WI38 (cell line): ENCODE measurements at regions not wholly inside any gene's neighbourhood (a gene's known extent, or its start where the extent isn't known, plus 50 kb on each side); places are given as distances from the start of the nearest gene placed in this dataset.

Experiments used
- H3K4me3 ChIP-seq: 2 replicates; pipeline ENCODE4 v1.5.1; 2011; ENCODE audit warnings: low read depth, mild to moderate bottlenecking, control low read depth, low read length
- TF ChIP-seq, protein P1 (sequence below): IDR thresholded peaks from 2 replicates; pipeline ENCODE4 v1.5.1; 2012; ENCODE audit warnings: low read depth, mild to moderate bottlenecking, control low read depth, low read length

DNA sequence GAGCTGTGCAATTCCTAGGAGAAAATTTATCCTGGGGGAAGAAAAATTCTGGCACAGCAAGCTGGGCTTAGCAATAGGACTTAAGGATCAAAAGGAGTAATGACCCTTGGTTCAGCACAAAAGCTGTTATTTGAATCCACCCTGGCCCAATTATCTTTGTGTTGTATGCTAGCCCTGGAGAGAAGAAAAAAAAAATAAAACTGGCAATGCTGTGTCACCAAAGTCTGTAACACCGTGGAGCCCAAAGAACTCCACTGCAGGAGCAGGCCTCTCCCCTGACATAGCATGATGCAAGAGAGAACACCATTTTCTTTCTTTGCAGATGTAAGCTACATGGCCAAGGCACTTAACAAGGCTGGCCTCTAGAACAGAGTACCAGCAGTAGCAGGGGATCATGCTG, 63.0 kb upstream of the ARHGAP5 start:
- TF ChIP-seq, protein P1, sequence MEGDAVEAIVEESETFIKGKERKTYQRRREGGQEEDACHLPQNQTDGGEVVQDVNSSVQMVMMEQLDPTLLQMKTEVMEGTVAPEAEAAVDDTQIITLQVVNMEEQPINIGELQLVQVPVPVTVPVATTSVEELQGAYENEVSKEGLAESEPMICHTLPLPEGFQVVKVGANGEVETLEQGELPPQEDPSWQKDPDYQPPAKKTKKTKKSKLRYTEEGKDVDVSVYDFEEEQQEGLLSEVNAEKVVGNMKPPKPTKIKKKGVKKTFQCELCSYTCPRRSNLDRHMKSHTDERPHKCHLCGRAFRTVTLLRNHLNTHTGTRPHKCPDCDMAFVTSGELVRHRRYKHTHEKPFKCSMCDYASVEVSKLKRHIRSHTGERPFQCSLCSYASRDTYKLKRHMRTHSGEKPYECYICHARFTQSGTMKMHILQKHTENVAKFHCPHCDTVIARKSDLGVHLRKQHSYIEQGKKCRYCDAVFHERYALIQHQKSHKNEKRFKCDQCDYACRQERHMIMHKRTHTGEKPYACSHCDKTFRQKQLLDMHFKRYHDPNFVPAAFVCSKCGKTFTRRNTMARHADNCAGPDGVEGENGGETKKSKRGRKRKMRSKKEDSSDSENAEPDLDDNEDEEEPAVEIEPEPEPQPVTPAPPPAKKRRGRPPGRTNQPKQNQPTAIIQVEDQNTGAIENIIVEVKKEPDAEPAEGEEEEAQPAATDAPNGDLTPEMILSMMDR, result no peak
- no peak overlapping the region for H3K4me3 ChIP-seq

DNA sequence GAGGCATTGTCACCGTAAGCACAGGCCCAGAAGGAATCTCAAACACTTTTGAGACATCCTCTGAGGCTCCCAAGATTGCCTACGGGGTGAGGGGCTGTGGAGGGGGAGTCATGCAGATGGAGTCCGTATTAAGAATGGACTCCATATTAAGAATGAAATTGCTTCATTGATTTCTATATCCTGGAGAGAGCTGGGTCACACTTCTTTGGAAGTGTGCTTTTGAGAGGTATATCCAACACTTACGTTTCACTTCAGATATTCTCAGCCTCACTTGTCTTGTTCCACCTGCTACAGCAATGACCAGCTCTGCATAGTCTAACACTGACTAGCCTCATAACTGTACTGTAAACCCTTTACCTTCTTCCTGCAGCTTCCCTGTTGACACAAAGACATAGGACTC, 62.6 kb upstream of the ARHGAP5 start:
- no peak overlapping the region for H3K4me3 ChIP-seq
- TF ChIP-seq, protein P1, result no peak

DNA sequence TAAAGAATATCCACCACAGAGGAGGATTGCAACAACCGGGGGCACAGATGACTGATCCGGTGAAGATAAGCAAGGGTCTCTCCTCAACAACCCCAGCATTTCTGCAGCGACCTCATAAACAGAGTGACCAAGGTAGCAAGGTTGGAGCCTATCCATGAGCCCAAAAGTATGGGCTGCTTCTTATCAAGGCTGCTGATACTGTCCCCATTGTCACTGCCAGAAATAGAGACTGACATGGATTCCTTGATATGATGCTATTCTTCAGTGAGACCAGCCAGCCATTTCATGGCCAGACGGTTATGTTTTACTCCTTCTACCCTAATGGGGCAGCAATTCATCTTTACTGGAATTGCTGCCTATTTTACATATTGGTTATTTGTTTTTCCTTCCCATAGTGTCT, 61.9 kb upstream of the ARHGAP5 start:
- H3K4me3 ChIP-seq, result no peak overlapping the region
- TF ChIP-seq, protein P1, result no peak

DNA sequence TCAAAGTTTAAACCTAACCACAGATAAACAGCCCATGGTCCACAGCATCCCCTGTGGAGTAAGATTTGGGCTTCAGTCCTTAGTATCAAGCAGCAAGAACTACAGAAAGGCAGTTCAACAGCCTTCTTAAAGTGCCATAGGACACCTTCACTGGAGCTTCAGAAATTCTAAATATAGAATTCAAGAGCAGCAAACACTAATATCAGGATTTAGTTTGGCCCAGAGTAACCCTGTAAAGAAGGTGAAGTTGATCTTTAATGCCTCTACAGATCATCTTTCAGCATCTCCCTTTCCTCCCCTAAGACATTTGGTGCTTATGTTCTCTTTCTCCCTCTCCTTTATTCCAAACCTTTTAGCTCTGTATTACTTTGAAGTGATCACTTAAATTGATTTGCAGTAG, 59.5 kb upstream of the ARHGAP5 start:
- TF ChIP-seq, protein P1, result no peak
- H3K4me3 ChIP-seq, result no peak overlapping the region

DNA sequence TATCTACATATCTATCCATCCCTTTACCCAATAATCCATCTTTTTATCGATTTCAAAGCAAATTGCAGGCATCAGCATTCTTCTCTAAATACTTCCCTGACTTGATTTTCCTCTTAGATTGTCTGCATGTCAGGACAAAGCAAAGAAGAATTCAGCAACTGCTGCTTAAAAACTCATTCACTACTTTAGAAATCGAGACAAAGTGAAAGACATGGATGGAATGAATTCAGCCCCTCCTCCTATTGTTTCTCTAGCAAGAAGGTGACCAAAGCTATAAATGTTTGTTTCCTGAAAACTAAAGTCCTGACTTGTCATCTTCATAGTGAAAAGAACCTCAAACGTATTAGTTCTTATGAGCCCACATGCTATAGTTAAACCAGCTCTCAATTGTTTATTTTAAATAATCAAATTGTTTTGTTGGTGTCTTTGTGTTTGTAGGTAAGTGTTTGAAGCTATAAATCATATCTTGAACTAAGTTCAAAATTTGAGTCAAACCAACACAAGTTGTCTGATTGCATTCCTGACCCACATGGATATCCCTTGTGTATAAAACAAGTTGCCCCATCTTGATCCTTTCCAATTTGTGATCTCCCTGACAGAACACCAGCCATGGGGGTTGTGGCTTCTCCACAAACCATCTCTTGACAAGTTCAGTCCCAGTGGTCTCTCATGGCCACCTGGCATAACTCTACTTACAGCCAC, 58.6 kb upstream of the ARHGAP5 start:
- TF ChIP-seq, protein P1, result no peak
- H3K4me3 ChIP-seq, result no peak overlapping the region

DNA sequence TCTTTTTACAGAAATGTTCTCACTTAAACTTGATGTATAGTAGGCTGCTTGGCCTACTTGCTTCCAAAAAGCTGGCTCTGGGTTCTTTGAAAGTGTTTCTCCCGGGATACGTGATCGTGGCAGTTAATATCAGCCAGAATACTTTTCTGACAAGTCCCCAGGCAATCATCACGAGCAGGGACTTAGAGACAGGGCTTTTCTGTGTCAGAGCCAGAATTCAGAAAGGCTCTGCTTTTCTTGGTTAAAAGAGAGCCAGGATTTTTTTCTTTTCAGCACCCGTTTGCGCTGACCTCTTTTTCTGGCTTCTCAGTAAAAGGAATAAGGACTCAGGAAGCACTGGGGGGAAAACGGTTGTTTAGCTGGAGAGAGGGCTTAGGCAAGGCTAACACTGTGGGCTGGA, 57.8 kb upstream of the ARHGAP5 start:
- H3K4me3 ChIP-seq, result no peak overlapping the region
- TF ChIP-seq, protein P1, result no peak

DNA sequence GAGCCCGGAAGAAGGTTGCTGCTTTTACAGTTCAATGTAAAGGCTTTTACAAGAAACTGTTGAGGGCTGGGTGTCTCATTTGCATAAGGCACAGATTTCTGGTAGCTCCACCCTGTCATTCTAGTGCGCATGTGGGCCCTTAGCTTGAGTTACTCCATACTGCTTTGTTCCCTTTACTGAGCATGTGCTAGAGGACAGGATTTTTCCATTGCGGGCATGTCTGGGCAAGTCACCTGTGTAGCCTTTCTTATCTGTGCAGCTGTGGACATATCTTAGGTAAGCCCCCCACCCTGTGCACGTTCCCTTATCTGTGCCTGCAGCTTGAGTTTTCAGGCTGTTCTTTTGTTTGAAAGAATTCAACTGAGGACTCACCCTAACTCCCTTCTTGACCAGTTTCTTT, 56.2 kb upstream of the ARHGAP5 start:
- TF ChIP-seq, protein P1, result no peak
- H3K4me3 ChIP-seq, result no peak overlapping the region
